H1 (cell line): ENCODE measurements at regions not wholly inside any gene's neighbourhood (a gene's known extent, or its start where the extent isn't known, plus 50 kb on each side); places are given as distances from the start of the nearest gene placed in this dataset.

Experiments used
- CTCF ChIA-PET: fragments of 300-600 bp; sonication (Branson Sonifier 250); formaldehyde crosslinking; loops from one replicate; lab custom pipeline; 2021; ENCODE audit not compliant: partially characterized antibody; lab: Charles Lee
- POLR2A ChIA-PET: fragments of 300-600 bp; sonication (Branson Sonifier 250); formaldehyde crosslinking; loops from one replicate; lab custom pipeline; 2021; ENCODE audit warnings: inconsistent platforms; ENCODE audit not compliant: partially characterized antibody; lab: Charles Lee
- DNase-seq, 2 experiments: peaks; one replicate each; pipeline versions ENCODE4 v3.0.0 to v3.0.0-alpha.2; 2010 to 2022; ENCODE audit warnings: low spot score in 2 of 2, low read depth in 1 of 2, mixed read lengths in 1 of 2
- FAIRE-seq: peaks from 2 replicates; lab custom pipeline; 2011; peaks lifted over from hg19 to GRCh38; lab: Jason Lieb, UNC
- H2AFZ ChIP-seq: 2 replicates; pipeline ENCODE4 v1.8.1; 2012; ENCODE audit warnings: low read length, inconsistent platforms
- H2AK5ac ChIP-seq: 2 replicates; pipeline ENCODE4 v1.6.1; 2013; ENCODE audit warnings: low read depth, low read length
- H2BK120ac ChIP-seq: replicated peaks from 2 replicates; pipeline ENCODE3; 2013; ENCODE audit warnings: low read depth, low read length, inconsistent platforms
- H2BK12ac ChIP-seq: 2 replicates; pipeline ENCODE4 v1.6.1; 2013; ENCODE audit warnings: low read depth, low read length
- H2BK15ac ChIP-seq: 2 replicates; pipeline ENCODE4 v1.6.1; 2013; ENCODE audit warnings: low read length
- H2BK20ac ChIP-seq: 2 replicates; pipeline ENCODE4 v1.6.1; 2013; ENCODE audit warnings: low read length
- H2BK5ac ChIP-seq: 2 replicates; pipeline ENCODE4 v1.6.1; 2013; ENCODE audit warnings: low read depth, low read length
- H3K14ac ChIP-seq: 2 replicates; pipeline ENCODE4 v1.6.1; 2013; ENCODE audit warnings: inconsistent platforms; ENCODE audit not compliant: insufficient read length
- H3K18ac ChIP-seq: 2 replicates; pipeline ENCODE4 v1.6.1; 2013; ENCODE audit warnings: low read length; ENCODE audit errors: extremely low read depth
- H3K23ac ChIP-seq: 2 replicates; pipeline ENCODE4 v1.6.1; 2013; ENCODE audit warnings: inconsistent platforms; ENCODE audit not compliant: insufficient read length
- H3K23me2 ChIP-seq: 2 replicates; pipeline ENCODE4 v1.6.1; 2013; ENCODE audit warnings: low read depth, low read length
- H3K27ac ChIP-seq: 2 replicates; pipeline ENCODE4 v1.6.1; 2011; ENCODE audit warnings: low read depth, low read length, inconsistent platforms
- H3K27me3 ChIP-seq, 4 experiments: replicated peaks in 1 of 4; 1 replicate in 1 of 4; 2 replicates in 3 of 4; pipeline versions ENCODE4 v1.6.1 to v1.8.1; 2011 to 2013; ENCODE audit warnings: low read length in 3 of 4, mild to moderate bottlenecking in 3 of 4, inconsistent platforms in 2 of 4, mixed read lengths in 2 of 4, moderate library complexity in 1 of 4; ENCODE audit not compliant: control insufficient read depth in 3 of 4, insufficient read depth in 3 of 4; ENCODE audit errors: extremely low read depth in 1 of 4
- H3K36me3 ChIP-seq, 4 experiments: 2 replicates each; pipeline versions ENCODE4 v1.6.1 to v1.8.1; 2011 to 2013; ENCODE audit warnings: mild to moderate bottlenecking in 4 of 4, low read length in 3 of 4, moderate library complexity in 2 of 4, control low read depth in 1 of 4, inconsistent platforms in 1 of 4; ENCODE audit not compliant: insufficient read depth in 4 of 4, control insufficient read depth in 2 of 4
- H3K4ac ChIP-seq: replicated peaks from 2 replicates; pipeline ENCODE3; 2013; ENCODE audit warnings: low read length, low read depth, mixed read lengths, inconsistent platforms; ENCODE audit not compliant: insufficient read length
- H3K4me1 ChIP-seq, 4 experiments: replicated peaks in 1 of 4; 1 replicate in 1 of 4; 2 replicates in 3 of 4; pipeline versions ENCODE4 v1.6.1 to v1.8.1; 2011 to 2013; ENCODE audit warnings: low read length in 3 of 4, inconsistent platforms in 2 of 4, mixed read lengths in 1 of 4; ENCODE audit not compliant: insufficient read depth in 4 of 4, control insufficient read depth in 3 of 4
- H3K4me2 ChIP-seq, 2 experiments: 2 replicates each; pipeline versions ENCODE4 v1.6.1 to v1.8.1; 2011 to 2013; ENCODE audit warnings: low read depth in 2 of 2, low read length in 2 of 2, control low read depth in 1 of 2, inconsistent platforms in 1 of 2, mild to moderate bottlenecking in 1 of 2; ENCODE audit not compliant: insufficient read depth in 1 of 2
- H3K4me3 ChIP-seq, 4 experiments: fragments of 200-600, 300-600 bp in 1 of 4; sonication (generic), shearing (Covaris generic), sonication (Bioruptor Twin) in 1 of 4; 2 replicates each; pipeline versions ENCODE4 v1.5.1 to v1.8.1; 2011 to 2016; ENCODE audit warnings: low read length in 4 of 4, low read depth in 3 of 4, control low read depth in 2 of 4, inconsistent platforms in 2 of 4, mild to moderate bottlenecking in 2 of 4, mixed read lengths in 1 of 4, moderate library complexity in 1 of 4; ENCODE audit not compliant: insufficient read depth in 2 of 4; ENCODE audit errors: extremely low read depth in 1 of 4
- H3K56ac ChIP-seq: replicated peaks from 2 replicates; pipeline ENCODE3; 2013; ENCODE audit warnings: low read depth, mild to moderate bottlenecking, mixed read lengths, low read length, inconsistent platforms; ENCODE audit not compliant: insufficient read length
- H3K79me1 ChIP-seq: 2 replicates; pipeline ENCODE4 v1.6.1; 2013; ENCODE audit warnings: low read depth, low read length, control low read depth
- H3K79me2 ChIP-seq, 2 experiments: 2 replicates each; pipeline versions ENCODE4 v1.6.1 to v1.8.1; 2012 to 2013; ENCODE audit warnings: low read length in 2 of 2, mild to moderate bottlenecking in 2 of 2, inconsistent platforms in 1 of 2; ENCODE audit not compliant: insufficient read depth in 2 of 2, control insufficient read depth in 1 of 2
- H3K9ac ChIP-seq, 4 experiments: replicated peaks in 1 of 4; 1 replicate in 1 of 4; 2 replicates in 3 of 4; pipeline versions ENCODE4 v1.6.1 to v1.8.1; 2011 to 2013; ENCODE audit warnings: low read depth in 3 of 4, low read length in 3 of 4, control low read depth in 2 of 4, mild to moderate bottlenecking in 2 of 4, moderate library complexity in 2 of 4, inconsistent platforms in 1 of 4; ENCODE audit errors: extremely low read depth in 1 of 4
- H3K9me3 ChIP-seq, 2 experiments: 2 replicates each; pipeline versions ENCODE4 v1.6.1 to v1.8.1; 2012 to 2013; ENCODE audit warnings: mild to moderate bottlenecking in 2 of 2, moderate library complexity in 2 of 2, control low read depth in 1 of 2, inconsistent platforms in 1 of 2, low read depth in 1 of 2, low read length in 1 of 2, mixed read lengths in 1 of 2; ENCODE audit not compliant: insufficient read depth in 2 of 2
- H4K20me1 ChIP-seq, 2 experiments: replicated peaks in 1 of 2; 2 replicates each; pipeline versions ENCODE3 to v1.8.1; 2011 to 2013; ENCODE audit warnings: inconsistent platforms in 2 of 2, low read length in 2 of 2, mild to moderate bottlenecking in 1 of 2; ENCODE audit not compliant: insufficient read depth in 2 of 2, control insufficient read depth in 1 of 2
- H4K5ac ChIP-seq: 2 replicates; pipeline ENCODE4 v1.6.1; 2013; ENCODE audit warnings: low read length, low read depth, mixed read lengths, inconsistent platforms; ENCODE audit not compliant: insufficient read length
- H4K8ac ChIP-seq: 2 replicates; pipeline ENCODE4 v1.8.0; 2013; ENCODE audit warnings: mild to moderate bottlenecking, moderate library complexity, low read length, inconsistent platforms; ENCODE audit not compliant: insufficient read depth; ENCODE audit errors: extremely low read depth
- H4K91ac ChIP-seq: replicated peaks from 2 replicates; pipeline ENCODE3; 2013; ENCODE audit warnings: low read length, mixed read lengths, inconsistent platforms; ENCODE audit not compliant: insufficient read length
- GABPA ChIP-seq: IDR thresholded peaks from 2 replicates; pipeline ENCODE4 v1.6.1; 2011; ENCODE audit warnings: mild to moderate bottlenecking, low read length, moderate library complexity, borderline replicate concordance; ENCODE audit not compliant: insufficient read depth
- RFX5 ChIP-seq: IDR thresholded peaks from 2 replicates; pipeline ENCODE4 v1.6.1; 2011; ENCODE audit warnings: low read depth, low read length, improper control_type of control experiment, borderline replicate concordance
- WGBS, 2 experiments: shearing (Covaris generic) in 1 of 2; methylation state at CpG; one replicate each; pipeline versions ENCODE4 v1.1.6 to v1.1.7; 2013 to 2015; ENCODE audit warnings: low lambda C conversion rate in 2 of 2, mixed read lengths in 2 of 2, inconsistent platforms in 1 of 2, low coverage in 1 of 2, missing lambda C conversion rate in 1 of 2; ENCODE audit not compliant: insufficient replicate concordance in 2 of 2, insufficient coverage in 1 of 2, insufficient read length in 1 of 2; ENCODE audit errors: extremely low coverage in 1 of 2, missing lambda C conversion rate in 1 of 2; 5-methylcytosine and 5-hydroxymethylcytosine counted together

GRCh38 chr21:28444111-28444510 lies 548.6 kb downstream of the LTN1 start:
- POLR2A ChIA-PET, result no interaction called here
- H3K27ac ChIP-seq, result no peak overlapping the region
- no peaks in the 10 kb centered on the region for H3K36me3 ChIP-seq
- no peak overlapping the region for H3K23ac ChIP-seq
- no peak overlapping the region for H3K4ac ChIP-seq
- no peak overlapping the region for H3K4me2 ChIP-seq
- no peak for FAIRE-seq
- no peak overlapping the region for H4K8ac ChIP-seq
- TF ChIP-seq RFX5, result no peak
- no peak for TF ChIP-seq GABPA
- no peak overlapping the region for H3K56ac ChIP-seq
- H2AFZ ChIP-seq, result no peak overlapping the region
- H2BK12ac ChIP-seq, result no peak overlapping the region
- no peak overlapping the region for H3K4me3 ChIP-seq
- H3K9ac ChIP-seq, result no peak overlapping the region
- no peak overlapping the region for H3K14ac ChIP-seq
- 89% methylated on average over 2 of the region's 2 CpGs; no CpG with 5 or more reads in 1 of the 2 experiments for WGBS, 2 experiments
- no peak overlapping the region for H4K91ac ChIP-seq
- H3K79me1 ChIP-seq, result no peaks in the 10 kb centered on the region
- no peak overlapping the region for H3K18ac ChIP-seq
- H4K20me1 ChIP-seq, result no peaks in the 10 kb centered on the region
- H2BK20ac ChIP-seq, result no peak overlapping the region
- CTCF ChIA-PET, result no interaction called here
- H3K27me3 ChIP-seq, result no peaks in the 10 kb centered on the region
- H4K5ac ChIP-seq, result no peak overlapping the region
- H2AK5ac ChIP-seq, result no peak overlapping the region
- no peak for DNase-seq
- H3K79me2 ChIP-seq, result no peaks in the 10 kb centered on the region
- no peak overlapping the region for H2BK120ac ChIP-seq
- H2BK5ac ChIP-seq, result no peak overlapping the region
- H3K23me2 ChIP-seq, result no peaks in the 10 kb centered on the region
- no peaks in the 10 kb centered on the region; a peak in 1 of 4 replicates for H3K9me3 ChIP-seq
- no peak overlapping the region for H2BK15ac ChIP-seq
- no peaks in the 10 kb centered on the region for H3K4me1 ChIP-seq
